ENCODE measurements at regions not wholly inside any gene's neighbourhood (a gene's known extent, or its start where the extent isn't known, plus 50 kb on each side); places are given as distances from the start of the nearest gene placed in this dataset.

- Histone ChIP-seq H3K9ac (ENCODE audit: low read length) (no peak overlapping the region), H3K4me3 (ENCODE audit: insufficient read depth, low read length, poor library complexity, severe bottlenecking) (no peak overlapping the region), H3K36me3 (ENCODE audit: low read length) (no peaks in the 10 kb centered on the region), H3K4me2 (ENCODE audit: low read depth, low read length, poor library complexity, severe bottlenecking) (no peak overlapping the region), H3K27ac (ENCODE audit: low read depth, low read length) (no peak overlapping the region), H3F3A (ENCODE audit: insufficient read depth) (no peaks in the 10 kb centered on the region), H4K20me1 (ENCODE audit: low read depth, low read length) (no peaks in the 10 kb centered on the region), H3K79me2 (ENCODE audit: insufficient read depth, low read length) (no peaks in the 10 kb centered on the region), H3K9me2 (replicated peaks; ENCODE audit: insufficient read depth, low read length) (no peaks in the 10 kb centered on the region), H3K9me3 (ENCODE audit: insufficient read depth, low read length) (no peaks in the 10 kb centered on the region), H2AFZ (ENCODE audit: low read depth, low read length, severe bottlenecking) (no peak overlapping the region), H3K27me3 (ENCODE audit: low read length) (no peaks in the 10 kb centered on the region)
- TF ChIP-seq EZH2phosphoT487 (conservative IDR thresholded peaks at IDR 0.05; ENCODE audit: low read length) (no peak), CTCF (IDR thresholded peaks at IDR 0.05; ENCODE audit: insufficient read depth, low read length, poor library complexity, severe bottlenecking) (no peak)
Observed at GRCh38 chr1:37391211-37392011, 83.0 kb upstream of the ZC3H12A start.

- no peak for TF ChIP-seq EZH2phosphoT487 (conservative IDR thresholded peaks at IDR 0.05; ENCODE audit: low read length)
- TF ChIP-seq CTCF (IDR thresholded peaks at IDR 0.05; ENCODE audit: insufficient read depth, low read length, poor library complexity, severe bottlenecking), result no peak
- H3K4me3 ChIP-seq (ENCODE audit: insufficient read depth, low read length, poor library complexity, severe bottlenecking), result no peak overlapping the region
- H3K4me2 ChIP-seq (ENCODE audit: low read depth, low read length, poor library complexity, severe bottlenecking), result no peak overlapping the region
- H3K79me2 ChIP-seq (ENCODE audit: insufficient read depth, low read length), result no peaks in the 10 kb centered on the region
- no peaks in the 10 kb centered on the region for H3K9me2 ChIP-seq (replicated peaks; ENCODE audit: insufficient read depth, low read length)
- no peaks in the 10 kb centered on the region for H3K36me3 ChIP-seq (ENCODE audit: low read length)
- H4K20me1 ChIP-seq (ENCODE audit: low read depth, low read length), result no peaks in the 10 kb centered on the region
- no peak overlapping the region for H3K27ac ChIP-seq (ENCODE audit: low read depth, low read length)
- no peaks in the 10 kb centered on the region for H3K9me3 ChIP-seq (ENCODE audit: insufficient read depth, low read length)
- no peak overlapping the region for H3K9ac ChIP-seq (ENCODE audit: low read length)
- H3F3A ChIP-seq (ENCODE audit: insufficient read depth), result no peaks in the 10 kb centered on the region
- H2AFZ ChIP-seq (ENCODE audit: low read depth, low read length, severe bottlenecking), result no peak overlapping the region
- H3K27me3 ChIP-seq (ENCODE audit: low read length), result no peaks in the 10 kb centered on the region
Observed at GRCh38 chr1:37392051-37392450, 82.3 kb upstream of the ZC3H12A start.

GRCh38 chr1:37393173-37394120 lies 80.9 kb upstream of the ZC3H12A start:
- H3K4me2 ChIP-seq (ENCODE audit: low read depth, low read length, poor library complexity, severe bottlenecking), result no peak overlapping the region
- H3K27me3 ChIP-seq (ENCODE audit: low read length), result no peaks in the 10 kb centered on the region
- no peaks in the 10 kb centered on the region for H3K9me3 ChIP-seq (ENCODE audit: insufficient read depth, low read length)
- H3K27ac ChIP-seq (ENCODE audit: low read depth, low read length), result no peak overlapping the region
- H2AFZ ChIP-seq (ENCODE audit: low read depth, low read length, severe bottlenecking), result no peak overlapping the region
- no peaks in the 10 kb centered on the region for H3K79me2 ChIP-seq (ENCODE audit: insufficient read depth, low read length)
- H4K20me1 ChIP-seq (ENCODE audit: low read depth, low read length), result no peaks in the 10 kb centered on the region
- no peak overlapping the region for H3K4me3 ChIP-seq (ENCODE audit: insufficient read depth, low read length, poor library complexity, severe bottlenecking)
- no peak overlapping the region for H3K9ac ChIP-seq (ENCODE audit: low read length)
- no peaks in the 10 kb centered on the region for H3F3A ChIP-seq (ENCODE audit: insufficient read depth)
- H3K9me2 ChIP-seq (replicated peaks; ENCODE audit: insufficient read depth, low read length), result no peaks in the 10 kb centered on the region
- TF ChIP-seq CTCF (IDR thresholded peaks at IDR 0.05; ENCODE audit: insufficient read depth, low read length, poor library complexity, severe bottlenecking) (no peak), EZH2phosphoT487 (conservative IDR thresholded peaks at IDR 0.05; ENCODE audit: low read length) (no peak)
- no peaks in the 10 kb centered on the region for H3K36me3 ChIP-seq (ENCODE audit: low read length)

Measured in SU-DHL-6 (cell line).